ENCODE measurements at regions not wholly inside any gene's neighbourhood (a gene's known extent, or its start where the extent isn't known, plus 50 kb on each side); places are given as distances from the start of the nearest gene placed in this dataset.

DNA sequence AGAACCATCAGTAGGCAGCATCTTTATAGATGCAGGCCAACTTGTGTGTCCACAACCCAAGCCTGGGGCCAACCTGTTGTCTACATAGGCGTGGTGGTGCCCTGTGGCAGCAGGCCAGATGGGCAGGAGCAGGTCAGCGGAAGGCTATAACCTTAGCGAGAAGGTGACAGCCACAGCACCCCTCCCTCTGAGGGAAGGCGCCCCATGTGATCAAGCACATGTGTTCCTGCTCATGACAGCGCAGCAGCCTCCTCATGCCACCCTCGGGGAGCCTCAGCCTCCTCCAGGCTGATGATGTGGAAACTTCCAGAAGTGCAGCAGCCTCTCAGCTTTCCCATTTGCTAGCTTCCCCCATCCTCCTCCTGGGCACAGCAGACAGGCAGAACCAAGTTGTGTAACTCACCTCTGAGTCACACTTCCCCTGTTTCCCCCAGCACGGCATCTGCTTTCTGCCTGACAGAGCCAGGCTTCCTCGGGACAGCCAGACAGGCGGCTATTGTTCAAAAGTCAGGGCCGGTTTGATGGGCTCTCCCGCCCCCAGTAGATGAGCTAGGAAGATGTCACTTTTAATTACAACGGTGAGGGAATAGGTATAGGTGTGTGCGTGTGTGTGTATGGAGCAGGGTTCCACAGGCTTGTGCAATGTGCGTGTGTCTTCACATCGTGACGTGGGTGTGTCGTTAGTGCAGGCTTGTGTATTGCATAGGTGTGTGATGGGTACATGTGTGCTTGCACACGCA lies 312.0 kb upstream of the ZMIZ1 start:
- peak; percentile 89 for ATAC-seq
- H3K9me3 ChIP-seq = no peaks in the 10 kb centered on the region
- H3K4me3 ChIP-seq = no peak overlapping the region
- peak in 2 of 4 donors; percentile 90 to 91 for DNase-seq
- intact Hi-C loops (cut with DNase I) = no loop called here
- peaks cover 8 to 36% of the 10 kb centered on the region in 2 donors for H3K4me1 ChIP-seq
- H3K36me3 ChIP-seq = no peaks in the 10 kb centered on the region
- H3K27me3 ChIP-seq = peaks cover 0 to 12% of the 10 kb centered on the region in 2 donors
- no peak for TF ChIP-seq CTCF (IDR thresholded peaks at IDR 0.05)
- peak overlapping the region; percentile 67 to 82 for H3K27ac ChIP-seq

DNA sequence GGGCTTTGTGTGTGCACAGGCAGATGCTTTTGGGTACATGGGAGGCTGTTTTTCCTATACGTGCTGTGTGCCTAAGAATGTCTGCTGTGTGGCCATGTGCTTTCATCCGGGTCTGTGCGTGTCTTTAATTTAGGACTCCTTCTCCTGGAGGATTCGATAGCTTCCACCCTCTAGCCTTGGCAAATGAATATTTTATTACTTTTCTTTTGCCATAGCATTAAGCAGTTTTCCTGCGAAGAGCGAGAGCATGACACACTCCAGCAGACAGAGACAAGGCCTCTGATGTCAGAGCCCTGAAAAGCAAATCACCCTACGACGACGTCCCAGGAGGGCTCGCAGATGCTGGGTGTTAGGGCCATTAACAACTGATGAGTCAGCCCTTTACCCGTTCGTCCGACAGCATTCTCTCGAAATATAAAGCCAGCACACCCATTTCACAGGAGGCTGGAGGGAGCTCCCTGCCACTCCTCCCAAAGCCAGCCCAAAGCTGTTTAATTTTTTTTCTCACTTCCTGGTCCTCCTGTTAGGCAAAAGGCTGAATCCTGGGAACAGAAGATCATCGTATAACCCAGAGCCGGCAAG lies 311.3 kb upstream of the ZMIZ1 start:
- no peak for DNase-seq
- TF ChIP-seq CTCF (IDR thresholded peaks at IDR 0.05) = no peak
- Histone ChIP-seq H3K27me3 (peaks cover 0 to 12% of the 10 kb centered on the region in 2 donors), H3K36me3 (no peaks in the 10 kb centered on the region), H3K27ac (peak overlapping the region in 1 of 2 donors; percentile 82), H3K4me3 (no peak overlapping the region), H3K9me3 (no peaks in the 10 kb centered on the region), H3K4me1 (peaks cover 8 to 32% of the 10 kb centered on the region in 2 donors)
- intact Hi-C loops (cut with DNase I) = no loop called here
- no peak for ATAC-seq

DNA sequence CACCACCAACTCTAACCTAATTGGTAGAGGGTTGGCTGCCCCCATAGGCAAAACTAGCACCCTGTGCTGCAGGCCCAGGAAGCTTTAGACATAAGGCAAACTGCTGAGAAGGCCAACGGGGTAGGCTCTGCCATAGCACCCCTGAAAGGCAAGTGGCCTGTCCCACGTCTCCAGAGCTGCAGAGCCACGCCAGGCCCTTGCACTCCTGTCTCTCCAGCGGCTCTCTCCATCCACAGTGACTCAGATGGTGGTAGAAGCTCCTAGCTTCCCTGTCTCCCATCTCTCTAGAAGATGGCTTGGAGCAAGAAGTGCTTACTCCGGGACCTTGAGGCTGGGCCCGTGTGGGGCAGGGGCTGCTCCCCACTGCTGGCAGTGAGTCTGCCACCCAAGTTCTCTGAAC lies 310.6 kb upstream of the ZMIZ1 start:
- TF ChIP-seq CTCF (IDR thresholded peaks at IDR 0.05) = no peak
- H3K27ac ChIP-seq = no peak overlapping the region
- no peak overlapping the region for H3K4me3 ChIP-seq
- ATAC-seq (no peak), DNase-seq (no peak)
- peaks cover 8 to 32% of the 10 kb centered on the region in 2 donors for H3K4me1 ChIP-seq
- peaks cover 0 to 12% of the 10 kb centered on the region in 2 donors for H3K27me3 ChIP-seq
- intact Hi-C loops (cut with DNase I) = no loop called here
- H3K36me3 ChIP-seq = no peaks in the 10 kb centered on the region
- no peaks in the 10 kb centered on the region for H3K9me3 ChIP-seq

DNA sequence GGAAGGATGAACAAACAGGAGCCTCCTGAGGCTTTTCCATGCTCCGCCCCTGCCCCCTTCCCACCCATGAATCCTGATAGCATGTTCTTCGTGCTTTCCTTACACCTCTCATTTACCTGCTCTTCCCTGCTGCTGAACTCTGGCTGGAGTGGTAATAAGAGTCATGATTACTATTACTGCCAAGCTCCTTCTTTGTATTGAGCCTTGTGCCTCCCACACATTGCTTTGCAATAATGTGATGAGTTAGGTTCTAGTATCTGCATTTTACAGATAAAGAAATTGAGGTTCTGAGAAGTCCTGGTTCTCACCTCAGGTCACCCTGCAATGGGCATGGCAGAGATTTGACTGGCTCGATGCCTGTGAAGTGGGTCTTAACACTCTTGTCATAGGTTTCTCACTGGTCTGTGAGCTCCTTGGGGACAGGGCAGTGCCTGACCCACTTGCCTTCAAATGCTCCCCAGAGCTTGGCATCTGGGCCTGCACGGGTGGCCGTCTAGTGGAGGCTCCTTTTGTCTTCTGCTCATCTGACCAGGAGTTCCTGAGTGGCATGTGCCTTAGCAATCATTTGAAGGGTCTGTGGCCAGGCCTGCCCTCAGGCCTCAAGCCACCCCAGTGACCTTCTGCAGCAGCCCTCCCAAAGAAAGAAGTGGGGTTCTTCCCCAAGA lies 309.2 kb upstream of the ZMIZ1 start:
- H3K27me3 ChIP-seq = peaks cover 0 to under 1% of the 10 kb centered on the region in 2 donors
- no peak for ATAC-seq
- no peak overlapping the region for H3K4me3 ChIP-seq
- H3K9me3 ChIP-seq = no peaks in the 10 kb centered on the region
- TF ChIP-seq CTCF (IDR thresholded peaks at IDR 0.05) = no peak
- intact Hi-C loops (cut with DNase I) = no loop called here
- H3K36me3 ChIP-seq = no peaks in the 10 kb centered on the region
- peaks cover 13 to 30% of the 10 kb centered on the region in 2 donors for H3K4me1 ChIP-seq
- no peak for DNase-seq
- no peak overlapping the region for H3K27ac ChIP-seq

Data from left lung (tissue), 4 donors.